Stimulated activated CD8-positive, alpha-beta memory T cell treated with anti-CD3 and anti-CD28 coated beads, Interleukin-15, amount 100 ng/mL, for 24 hours (primary cell): ENCODE measurements at regions not wholly inside any gene's neighbourhood (a gene's known extent, or its start where the extent isn't known, plus 50 kb on each side); places are given as distances from the start of the nearest gene placed in this dataset.

Source experiments
- DNase-seq: peaks from one replicate; pipeline ENCODE4 v3.0.0-alpha.2; 2020; ENCODE audit warnings: low read depth

DNA sequence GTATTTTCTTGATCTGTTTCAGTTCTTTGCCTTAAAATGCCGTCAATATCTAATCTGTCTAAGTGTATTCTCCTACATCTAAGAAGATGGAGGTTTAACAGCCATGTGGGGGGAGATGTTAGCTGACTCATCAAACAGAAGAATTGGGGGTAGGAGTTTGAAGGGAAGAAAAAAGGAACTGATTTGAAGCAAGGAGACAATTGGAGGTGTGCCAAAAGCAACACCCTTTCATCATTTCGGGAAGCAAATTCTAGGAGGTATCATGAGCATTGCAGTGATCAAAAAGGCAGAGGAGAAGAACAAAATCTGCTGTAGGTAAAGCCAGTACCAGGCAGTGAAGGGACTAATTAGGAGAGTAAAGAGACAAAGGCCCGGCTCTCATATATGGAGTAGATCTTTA, 337.3 kb upstream of the TBC1D5 start:
- DNase-seq = no peak

DNA sequence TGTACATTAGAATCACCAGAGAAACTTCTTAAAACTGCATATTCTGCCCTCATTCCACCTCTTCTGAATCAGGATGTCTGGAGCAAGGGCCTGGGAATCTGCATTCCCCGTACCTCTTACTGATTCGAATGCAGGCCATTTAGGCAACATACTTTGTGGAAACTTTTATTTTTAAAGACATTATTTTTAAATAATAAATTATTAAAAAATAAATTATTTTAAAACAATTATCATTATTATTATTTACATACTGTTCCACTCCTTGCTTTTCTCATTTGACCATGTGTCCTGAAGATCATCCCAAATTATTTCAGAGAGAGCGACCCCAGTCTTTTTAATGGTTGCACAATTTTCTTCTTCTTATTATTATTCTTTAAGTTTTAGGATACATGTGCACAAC, 336.6 kb upstream of the TBC1D5 start:
- no peak for DNase-seq

DNA sequence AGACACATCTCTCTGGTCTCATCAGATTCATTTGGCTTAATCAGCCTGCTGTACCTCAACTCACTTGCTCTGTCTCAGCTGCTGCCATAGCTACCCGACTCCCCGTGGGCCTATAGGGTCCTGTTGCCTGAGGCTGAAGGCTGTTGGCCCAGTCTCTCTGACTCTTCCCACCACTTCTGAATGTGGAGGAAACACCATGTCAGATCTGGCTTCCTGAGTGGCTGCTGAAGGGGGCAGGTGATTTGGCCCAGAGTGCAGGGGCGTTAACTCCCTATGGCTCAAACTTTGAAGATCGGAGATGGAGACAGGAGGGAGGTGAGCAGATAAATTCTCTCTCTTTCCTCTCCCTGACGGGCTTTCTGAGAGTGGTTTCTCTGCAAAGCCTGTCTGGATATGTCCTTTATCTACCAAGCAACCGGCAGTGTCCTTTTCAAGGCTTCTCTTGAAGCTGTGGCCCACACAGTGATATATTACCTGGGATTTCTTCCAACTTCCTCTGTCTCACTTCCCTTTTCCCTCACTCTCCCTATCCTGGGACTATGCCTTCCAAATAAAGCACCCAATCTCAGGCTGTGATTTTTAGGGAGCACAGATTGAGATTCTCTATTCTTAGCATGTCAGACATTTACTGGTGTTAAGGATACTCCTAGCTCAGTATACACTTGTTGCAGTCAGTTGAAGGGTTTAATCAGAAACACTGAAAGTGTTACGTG, 334.9 kb upstream of the TBC1D5 start:
- DNase-seq = no peak

DNA sequence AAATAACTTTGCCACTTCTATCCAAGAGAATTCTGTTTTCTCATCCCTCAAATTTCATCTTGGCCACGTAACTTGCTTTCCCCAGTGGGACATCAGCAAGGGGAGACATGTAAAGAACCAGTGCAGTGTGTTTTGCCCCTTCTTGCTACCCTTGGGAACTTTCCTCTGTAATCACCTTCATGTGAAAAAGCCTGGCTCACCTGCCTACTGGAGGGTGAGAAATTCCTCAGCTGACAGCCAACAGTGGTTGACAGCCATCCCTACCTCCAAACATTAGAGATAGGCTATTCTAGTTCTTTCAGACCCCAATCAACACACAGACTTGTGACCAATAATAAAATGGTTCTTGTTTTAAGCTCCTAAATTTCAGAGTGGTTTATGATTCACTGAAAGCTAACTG, 333.9 kb upstream of the TBC1D5 start:
- no peak for DNase-seq

DNA sequence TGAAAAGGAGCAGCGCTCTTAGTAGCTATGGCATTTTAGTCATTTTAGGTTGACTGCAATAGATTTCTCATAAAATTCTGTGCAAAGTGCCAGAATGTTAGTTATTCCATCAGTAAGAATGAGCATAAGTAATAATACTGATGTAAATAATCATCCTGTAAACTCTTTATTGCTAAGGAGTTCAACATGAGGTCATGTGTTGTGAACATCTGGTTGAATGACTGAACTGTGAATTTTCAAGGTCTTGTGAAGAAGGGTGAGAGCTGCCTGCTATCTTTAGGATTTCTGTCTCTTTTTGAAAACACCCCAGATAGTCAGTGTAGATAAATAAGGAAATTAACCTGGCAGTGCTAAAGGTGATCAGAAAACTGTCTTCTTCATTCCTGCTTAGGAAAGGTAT, 333.4 kb upstream of the TBC1D5 start:
- no peak for DNase-seq

DNA sequence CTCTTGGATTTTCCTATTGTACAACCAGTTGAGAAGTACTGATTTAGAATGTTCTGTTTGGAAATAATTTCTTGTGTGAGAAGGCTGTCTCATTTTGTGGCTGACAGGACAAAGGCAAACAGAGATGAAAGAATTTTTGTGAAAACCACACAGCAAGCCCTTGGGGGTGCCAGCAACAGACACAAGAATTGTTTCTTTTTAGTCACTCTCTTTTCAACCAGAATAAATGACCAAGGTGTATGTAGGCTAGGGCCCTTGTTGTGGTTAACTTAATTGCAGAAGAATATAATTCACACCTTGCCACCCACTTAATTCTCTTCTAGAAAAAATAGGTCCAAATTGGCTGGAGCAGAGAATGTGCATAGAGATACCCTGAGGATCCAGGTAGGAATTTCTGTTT, 329.4 kb upstream of the TBC1D5 start:
- no peak for DNase-seq

DNA sequence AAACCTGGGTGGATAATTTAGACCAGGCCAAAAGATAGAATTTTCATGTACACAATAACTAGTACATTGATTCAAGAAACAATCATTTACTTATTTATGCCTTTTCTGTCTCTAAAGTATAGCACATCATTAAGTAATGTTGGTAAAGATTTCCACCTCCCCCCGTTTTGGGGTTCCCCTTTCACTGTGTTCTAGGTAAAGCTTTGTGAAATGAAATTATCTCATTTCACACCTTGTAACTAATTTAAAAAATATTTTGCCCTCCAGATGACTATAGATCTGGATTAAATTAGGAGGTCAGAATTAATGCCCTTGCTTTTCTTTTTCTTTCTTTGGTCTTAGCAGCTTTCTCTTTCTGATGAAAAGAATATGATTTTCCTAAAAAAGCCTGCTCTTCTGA, 328.5 kb upstream of the TBC1D5 start:
- no peak for DNase-seq

DNA sequence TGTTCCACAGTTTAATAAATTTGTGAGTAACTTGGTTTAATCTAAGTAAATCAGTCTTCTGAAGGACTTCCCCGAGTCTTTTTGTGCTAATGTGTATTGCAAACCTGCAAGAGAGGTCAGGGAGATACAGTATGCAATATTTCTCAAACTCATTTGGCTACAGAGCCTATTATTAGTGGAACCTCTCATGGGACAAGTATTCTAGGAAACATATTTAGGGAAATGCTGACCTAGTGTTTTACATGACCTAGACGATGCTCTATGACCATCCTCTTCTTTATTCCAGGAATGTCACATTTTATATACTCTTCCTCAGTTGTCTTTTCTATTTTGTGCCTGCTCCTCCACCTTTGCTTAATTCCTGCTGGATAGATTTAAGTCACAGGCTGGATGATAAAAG, 327.8 kb upstream of the TBC1D5 start:
- DNase-seq = no peak

DNA sequence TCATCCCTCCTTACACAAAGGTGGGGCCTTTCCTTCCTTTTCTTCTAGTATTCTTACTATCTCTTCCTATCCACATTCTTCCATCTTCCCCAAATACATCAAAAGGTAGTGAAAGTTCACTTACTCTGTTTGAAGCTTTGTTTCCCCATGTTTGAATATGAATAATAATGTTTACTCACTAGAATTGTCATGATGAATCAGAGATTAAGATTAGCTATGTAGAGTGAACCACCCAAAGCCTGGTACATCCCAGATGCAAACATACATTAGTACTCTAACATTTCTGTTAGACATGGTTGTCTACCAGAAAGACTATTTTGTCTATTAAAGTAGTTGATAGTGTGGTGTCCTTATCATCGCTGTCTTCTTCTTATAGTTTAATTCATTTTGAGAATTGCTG, 327.1 kb upstream of the TBC1D5 start:
- DNase-seq = no peak

DNA sequence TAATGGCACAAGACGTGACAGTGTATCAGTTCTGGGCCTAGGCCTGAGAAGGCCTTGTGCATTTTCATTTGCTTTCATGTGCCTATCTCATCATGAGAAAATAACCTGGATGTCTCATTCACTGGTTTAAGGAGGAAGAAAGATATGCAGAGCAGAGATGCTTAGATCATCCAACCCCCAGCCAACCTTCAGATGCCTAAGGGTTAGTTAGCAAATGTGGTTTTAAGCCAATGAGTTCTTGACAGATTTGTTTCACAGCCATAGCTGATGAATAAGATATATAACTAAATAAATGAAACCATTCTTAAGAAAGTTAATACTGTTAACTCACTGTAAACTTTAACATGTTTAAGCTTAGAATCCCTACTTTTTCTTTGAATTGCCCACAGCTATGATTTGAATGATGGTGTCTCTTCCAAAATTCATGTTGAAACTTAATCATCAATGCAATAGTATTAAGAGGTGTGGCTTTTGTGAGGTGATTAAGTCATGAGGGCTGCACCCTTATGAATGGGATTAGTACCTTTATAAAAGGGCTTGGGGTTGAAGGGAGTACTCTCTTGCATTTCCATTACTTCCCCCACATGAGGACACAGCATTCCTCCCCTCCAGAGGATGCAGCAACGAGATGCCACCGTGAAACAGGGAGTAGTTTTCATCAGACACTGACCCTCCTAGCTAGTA, 324.6 kb upstream of the TBC1D5 start:
- no peak for DNase-seq

DNA sequence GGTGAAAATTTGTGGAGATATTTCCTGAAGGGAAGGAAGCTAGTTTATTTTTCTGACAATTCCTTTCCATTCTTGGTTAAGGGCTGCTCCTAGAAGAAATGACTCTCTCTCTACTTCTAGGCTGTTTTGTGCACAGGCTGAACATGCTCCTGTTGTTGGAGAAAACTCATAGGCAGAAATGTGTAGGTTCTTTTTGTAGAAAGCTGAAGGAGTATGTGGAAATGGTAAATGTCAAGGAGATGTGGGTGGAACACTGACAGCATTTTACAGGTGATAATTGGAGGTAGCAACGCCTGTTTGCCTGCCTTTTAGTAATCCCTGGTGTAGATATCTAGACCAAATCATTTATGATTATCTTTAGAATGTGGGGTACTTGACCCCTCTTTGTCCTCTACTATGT, 322.2 kb upstream of the TBC1D5 start:
- DNase-seq = no peak

DNA sequence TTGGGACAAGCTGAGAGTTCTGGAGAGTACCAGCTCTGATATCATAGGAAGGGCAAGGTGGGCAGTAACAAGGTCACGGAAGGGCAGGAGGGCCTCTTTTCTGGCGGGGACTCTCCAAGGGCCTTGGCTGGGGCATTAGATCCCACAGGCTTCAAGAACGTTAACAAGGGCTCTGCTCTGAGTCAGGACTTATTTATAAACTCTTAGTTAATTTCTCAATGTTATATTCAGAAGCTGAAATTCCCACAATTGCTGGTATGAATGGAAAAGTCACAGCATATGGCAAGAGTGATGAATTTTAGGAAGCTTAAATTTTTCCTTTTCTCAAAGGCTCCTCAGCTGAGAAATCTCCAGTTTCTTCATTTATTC, 320.2 kb upstream of the TBC1D5 start:
- no peak for DNase-seq

DNA sequence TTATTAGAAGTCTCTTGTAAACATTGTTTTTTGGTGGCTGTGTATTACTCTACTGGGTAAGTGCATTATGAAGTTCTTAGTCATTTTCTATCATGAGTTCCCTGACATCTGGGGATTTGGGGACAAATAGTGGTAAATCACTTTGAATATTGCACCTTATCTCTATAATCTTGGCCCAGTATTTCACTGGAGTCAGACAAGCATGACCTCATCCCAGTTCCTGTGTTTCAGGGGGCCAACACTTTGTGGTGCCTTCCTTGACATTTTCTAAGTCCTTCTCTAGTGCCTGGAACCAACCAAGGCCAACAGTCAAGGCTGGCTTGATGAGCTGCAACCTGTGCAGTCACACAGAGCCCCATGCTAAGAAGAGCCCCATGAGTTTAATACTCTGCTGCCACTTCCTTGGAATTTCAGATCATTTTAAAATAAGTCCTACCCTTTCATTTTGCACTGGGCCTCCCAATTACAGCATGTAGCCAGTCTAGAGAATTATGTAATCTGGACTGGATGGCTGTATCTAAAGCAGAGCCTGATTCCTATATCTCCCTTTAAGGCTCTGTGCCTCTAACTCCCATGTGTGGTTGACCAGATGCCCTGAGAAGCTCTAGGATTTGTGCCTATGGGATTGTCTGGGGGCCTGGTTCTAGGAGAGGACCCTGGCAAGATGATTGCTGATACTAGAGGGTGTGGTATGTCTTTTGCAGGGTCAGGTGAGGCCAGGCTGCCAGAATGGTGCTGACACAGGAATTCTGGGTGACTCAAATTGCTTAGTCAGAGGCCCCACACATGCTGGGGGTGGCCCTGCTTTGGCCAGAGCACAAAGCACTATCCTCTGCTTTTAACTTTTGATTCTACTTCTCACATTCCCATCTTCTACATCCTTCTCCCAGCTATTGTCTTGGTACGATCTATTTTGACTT, 319.6 kb upstream of the TBC1D5 start:
- no peak for DNase-seq

DNA sequence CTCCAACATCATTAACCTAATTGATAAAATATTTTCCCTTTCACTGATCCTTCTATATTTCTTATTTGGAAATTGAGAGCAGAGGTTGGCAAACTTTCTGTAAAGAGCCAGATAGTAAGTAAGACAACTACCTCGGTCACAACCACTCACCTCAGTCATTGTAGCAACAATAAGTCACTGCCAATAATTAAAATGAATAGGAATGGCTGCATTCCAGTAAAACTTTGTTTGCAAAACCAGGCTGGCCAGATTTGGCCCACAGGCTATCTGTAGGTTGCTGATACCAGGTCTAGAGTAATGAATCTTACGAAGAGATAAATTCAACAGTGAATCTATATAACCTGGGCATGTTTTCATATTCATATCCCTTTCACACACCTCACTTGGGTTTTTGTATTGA, 316.2 kb upstream of the TBC1D5 start:
- DNase-seq = no peak

DNA sequence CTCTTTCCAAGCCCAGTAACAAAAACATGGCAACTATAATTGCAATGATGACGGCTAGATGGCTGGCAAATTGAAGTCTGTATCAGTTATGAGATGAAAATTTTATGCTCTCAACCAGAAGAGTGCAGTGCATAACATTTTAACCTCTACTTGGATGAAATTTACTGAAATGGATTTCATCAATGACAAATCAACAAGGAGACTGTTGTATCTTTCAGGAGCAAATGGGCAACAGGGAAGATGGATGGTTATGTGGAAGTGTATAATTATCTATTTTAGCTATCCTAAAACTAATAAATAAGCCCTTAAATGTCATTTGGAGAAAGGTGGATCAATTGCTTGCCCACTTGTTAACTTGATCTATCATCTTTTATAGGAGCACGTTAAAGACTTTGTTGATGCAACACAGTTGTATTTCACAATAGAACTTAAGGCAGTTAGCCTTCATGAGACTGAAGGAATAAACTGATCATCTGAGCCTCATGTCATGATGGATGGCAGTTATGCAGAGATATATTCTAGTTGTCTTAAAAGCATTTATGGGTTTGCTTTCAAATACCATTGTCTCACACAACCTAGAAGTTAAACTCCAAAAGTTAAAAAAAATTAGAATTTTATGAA, 315.1 kb upstream of the TBC1D5 start:
- DNase-seq = no peak

DNA sequence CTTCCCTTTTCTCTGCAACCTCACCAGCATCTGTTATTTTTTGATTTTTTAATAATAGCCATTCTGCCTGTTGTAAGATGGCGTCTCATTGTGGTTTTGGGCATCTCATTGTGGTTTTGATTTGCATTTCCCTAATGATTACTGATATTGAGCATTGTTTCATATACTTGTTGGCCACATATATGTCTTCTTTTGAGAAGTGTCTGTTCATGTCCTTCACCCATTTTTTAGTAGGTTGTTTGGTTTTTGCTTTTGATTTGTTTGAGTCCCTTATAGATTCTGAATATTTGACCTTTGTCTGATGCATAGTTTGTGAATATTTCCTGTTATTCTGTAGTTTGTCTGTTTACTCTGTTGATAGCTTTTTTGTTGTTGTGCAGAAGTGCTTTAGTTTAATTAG, 312.2 kb upstream of the TBC1D5 start:
- DNase-seq = no peak

DNA sequence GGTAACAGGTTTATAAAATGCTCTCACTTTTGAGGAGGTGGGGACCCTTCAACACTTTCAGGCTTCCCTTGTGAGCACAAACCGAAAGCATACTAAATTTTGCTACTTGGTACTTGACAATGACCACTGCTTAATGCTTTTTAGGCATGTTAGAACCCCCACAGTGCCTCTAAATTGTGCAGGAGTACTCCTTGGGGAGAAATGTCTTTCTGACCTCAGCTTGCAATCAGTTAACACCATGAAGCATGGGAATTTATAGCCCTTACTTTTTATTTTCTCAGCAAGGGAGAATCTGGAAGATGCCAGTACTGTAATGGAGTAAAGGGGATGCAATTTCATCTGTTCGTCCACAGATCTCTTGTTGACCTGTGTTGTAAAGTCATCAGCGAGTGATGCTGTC, 308.9 kb upstream of the TBC1D5 start:
- DNase-seq = no peak

DNA sequence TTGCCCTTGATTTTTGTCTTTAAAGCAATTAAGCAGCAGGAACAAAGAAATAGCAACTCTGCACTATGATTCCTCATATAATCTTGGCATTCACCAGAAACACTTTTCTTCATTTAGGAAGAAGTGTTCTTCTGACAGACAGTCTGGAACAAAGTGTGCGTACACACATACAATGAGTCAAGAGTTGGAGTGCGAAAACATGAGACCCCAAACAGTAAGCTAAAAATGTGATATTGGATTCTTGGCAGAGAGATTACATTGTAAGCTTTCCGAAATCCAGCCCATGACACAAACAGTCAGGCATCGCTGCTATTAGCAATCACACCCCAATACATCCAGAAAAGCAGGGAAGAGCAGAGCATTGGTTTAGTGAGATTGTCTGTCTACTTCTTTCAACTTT, 306.7 kb upstream of the TBC1D5 start:
- no peak for DNase-seq

DNA sequence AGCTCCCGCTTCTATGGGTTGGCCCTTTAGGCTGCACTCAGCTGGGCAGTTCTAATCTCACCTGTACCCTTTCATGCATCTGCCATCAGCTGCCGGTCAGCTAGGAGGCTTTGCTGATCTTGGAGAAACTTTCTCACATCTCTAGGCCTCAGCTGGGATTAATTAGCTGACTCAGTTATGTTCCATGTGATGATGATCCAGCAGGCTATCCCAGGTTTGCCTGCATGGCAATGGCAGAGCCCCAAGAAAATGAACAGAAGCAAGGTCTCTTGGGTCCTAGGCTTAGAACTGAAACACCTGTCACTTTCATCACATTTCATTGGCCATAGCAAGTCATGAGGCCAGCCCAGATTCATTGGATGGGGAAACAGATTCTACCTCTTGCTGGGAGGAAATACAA, 304.6 kb upstream of the TBC1D5 start:
- no peak for DNase-seq

DNA sequence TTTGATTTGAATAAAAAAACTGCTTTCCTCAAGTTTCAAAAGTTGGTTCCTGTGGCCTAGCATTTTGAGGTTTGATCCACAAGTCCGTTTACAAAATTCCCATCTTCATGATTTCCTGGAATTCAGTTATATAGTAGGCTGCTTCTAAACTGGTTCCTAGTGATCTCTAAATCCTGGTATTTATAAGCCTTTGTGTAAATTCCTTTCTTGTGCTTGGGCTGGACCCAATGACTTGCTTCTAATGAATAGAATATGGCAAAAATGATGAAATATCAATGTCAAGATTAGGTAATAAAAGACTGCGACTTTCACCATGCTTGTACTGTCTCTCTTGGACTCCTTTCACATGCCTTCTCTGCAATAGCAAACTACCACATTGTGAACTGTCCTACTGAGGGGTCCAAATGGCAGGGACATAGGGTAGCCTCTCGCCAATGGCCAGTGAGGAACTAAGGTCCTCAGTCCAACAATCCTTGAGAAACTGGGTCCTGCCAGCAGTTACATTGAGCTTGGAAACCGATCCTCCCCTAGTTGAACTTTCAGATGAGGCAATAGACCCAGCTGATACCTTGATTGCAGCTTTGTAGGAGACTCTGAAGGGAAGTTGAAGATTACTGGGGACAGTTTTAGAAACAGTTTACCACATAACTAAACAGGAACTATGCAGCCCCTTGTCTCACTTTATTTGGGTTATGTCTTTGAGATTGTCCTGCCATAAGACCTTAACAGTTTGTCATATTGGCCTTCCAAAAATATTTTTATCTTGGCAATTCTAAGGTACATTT, 303.9 kb upstream of the TBC1D5 start:
- DNase-seq = no peak

DNA sequence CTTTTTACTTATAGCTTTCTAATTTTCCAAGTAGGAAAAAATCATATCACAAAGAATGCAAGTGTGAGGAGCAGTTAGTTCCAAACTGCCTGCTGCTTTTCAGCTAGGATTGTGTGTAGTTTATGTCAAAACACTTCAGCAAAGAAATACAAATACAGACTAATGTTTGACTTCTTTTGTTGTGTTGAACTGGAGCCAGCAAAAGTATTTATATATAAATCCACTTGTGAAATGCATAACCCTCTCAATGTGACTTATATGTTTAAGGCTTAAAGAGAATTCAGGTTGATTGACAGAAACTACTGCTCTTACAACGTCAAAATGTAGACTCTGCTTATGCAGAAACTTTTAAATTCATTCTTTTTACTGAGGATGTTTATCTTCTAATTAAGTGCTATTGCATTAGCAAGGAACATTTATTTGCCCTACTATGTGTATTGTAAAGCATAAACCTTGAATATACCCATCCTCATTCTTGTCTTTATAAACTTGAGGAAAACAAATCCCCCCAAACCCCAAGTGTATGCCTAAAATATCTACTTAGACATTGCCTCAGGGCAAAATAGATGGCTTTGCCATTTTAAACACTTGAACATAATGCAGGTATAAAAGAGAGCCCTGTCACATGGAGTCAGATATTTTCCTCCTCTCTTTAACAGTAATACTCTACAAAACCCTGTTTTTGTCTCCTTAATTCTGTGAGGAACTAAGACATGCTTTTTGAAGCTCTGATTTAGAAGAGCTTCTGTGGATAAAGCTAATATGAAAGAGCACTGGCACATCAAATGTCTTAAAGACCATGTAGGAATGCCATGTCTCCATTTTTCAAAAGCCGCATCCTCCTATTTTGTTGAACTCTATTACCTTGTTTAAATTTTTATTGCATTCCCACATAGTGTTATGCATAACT, 302.8 kb upstream of the TBC1D5 start:
- DNase-seq = no peak
